H1 (cell line): ENCODE measurements at regions not wholly inside any gene's neighbourhood (a gene's known extent, or its start where the extent isn't known, plus 50 kb on each side); places are given as distances from the start of the nearest gene placed in this dataset.

Experiments
- CTCF ChIA-PET: fragments of 300-600 bp; sonication (Branson Sonifier 250); formaldehyde crosslinking; loops from one replicate; lab custom pipeline; 2021; ENCODE audit not compliant: partially characterized antibody; lab: Charles Lee
- POLR2A ChIA-PET: fragments of 300-600 bp; sonication (Branson Sonifier 250); formaldehyde crosslinking; loops from one replicate; lab custom pipeline; 2021; ENCODE audit warnings: inconsistent platforms; ENCODE audit not compliant: partially characterized antibody; lab: Charles Lee
- DNase-seq, 2 experiments: peaks; one replicate each; pipeline versions ENCODE4 v3.0.0 to v3.0.0-alpha.2; 2010 to 2022; ENCODE audit warnings: low spot score in 2 of 2, low read depth in 1 of 2, mixed read lengths in 1 of 2
- FAIRE-seq: peaks from 2 replicates; lab custom pipeline; 2011; peaks lifted over from hg19 to GRCh38; lab: Jason Lieb, UNC
- H2AFZ ChIP-seq: 2 replicates; pipeline ENCODE4 v1.8.1; 2012; ENCODE audit warnings: low read length, inconsistent platforms
- H2AK5ac ChIP-seq: 2 replicates; pipeline ENCODE4 v1.6.1; 2013; ENCODE audit warnings: low read depth, low read length
- H2BK120ac ChIP-seq: replicated peaks from 2 replicates; pipeline ENCODE3; 2013; ENCODE audit warnings: low read depth, low read length, inconsistent platforms
- H2BK12ac ChIP-seq: 2 replicates; pipeline ENCODE4 v1.6.1; 2013; ENCODE audit warnings: low read depth, low read length
- H2BK15ac ChIP-seq: 2 replicates; pipeline ENCODE4 v1.6.1; 2013; ENCODE audit warnings: low read length
- H2BK20ac ChIP-seq: 2 replicates; pipeline ENCODE4 v1.6.1; 2013; ENCODE audit warnings: low read length
- H2BK5ac ChIP-seq: 2 replicates; pipeline ENCODE4 v1.6.1; 2013; ENCODE audit warnings: low read depth, low read length
- H3K14ac ChIP-seq: 2 replicates; pipeline ENCODE4 v1.6.1; 2013; ENCODE audit warnings: inconsistent platforms; ENCODE audit not compliant: insufficient read length
- H3K18ac ChIP-seq: 2 replicates; pipeline ENCODE4 v1.6.1; 2013; ENCODE audit warnings: low read length; ENCODE audit errors: extremely low read depth
- H3K23ac ChIP-seq: 2 replicates; pipeline ENCODE4 v1.6.1; 2013; ENCODE audit warnings: inconsistent platforms; ENCODE audit not compliant: insufficient read length
- H3K23me2 ChIP-seq: 2 replicates; pipeline ENCODE4 v1.6.1; 2013; ENCODE audit warnings: low read depth, low read length
- H3K27ac ChIP-seq: 2 replicates; pipeline ENCODE4 v1.6.1; 2011; ENCODE audit warnings: low read depth, low read length, inconsistent platforms
- H3K27me3 ChIP-seq, 4 experiments: replicated peaks in 1 of 4; 1 replicate in 1 of 4; 2 replicates in 3 of 4; pipeline versions ENCODE4 v1.6.1 to v1.8.1; 2011 to 2013; ENCODE audit warnings: low read length in 3 of 4, mild to moderate bottlenecking in 3 of 4, inconsistent platforms in 2 of 4, mixed read lengths in 2 of 4, moderate library complexity in 1 of 4; ENCODE audit not compliant: control insufficient read depth in 3 of 4, insufficient read depth in 3 of 4; ENCODE audit errors: extremely low read depth in 1 of 4
- H3K36me3 ChIP-seq, 4 experiments: 2 replicates each; pipeline versions ENCODE4 v1.6.1 to v1.8.1; 2011 to 2013; ENCODE audit warnings: mild to moderate bottlenecking in 4 of 4, low read length in 3 of 4, moderate library complexity in 2 of 4, control low read depth in 1 of 4, inconsistent platforms in 1 of 4; ENCODE audit not compliant: insufficient read depth in 4 of 4, control insufficient read depth in 2 of 4
- H3K4ac ChIP-seq: replicated peaks from 2 replicates; pipeline ENCODE3; 2013; ENCODE audit warnings: low read length, low read depth, mixed read lengths, inconsistent platforms; ENCODE audit not compliant: insufficient read length
- H3K4me1 ChIP-seq, 4 experiments: replicated peaks in 1 of 4; 1 replicate in 1 of 4; 2 replicates in 3 of 4; pipeline versions ENCODE4 v1.6.1 to v1.8.1; 2011 to 2013; ENCODE audit warnings: low read length in 3 of 4, inconsistent platforms in 2 of 4, mixed read lengths in 1 of 4; ENCODE audit not compliant: insufficient read depth in 4 of 4, control insufficient read depth in 3 of 4
- H3K4me2 ChIP-seq, 2 experiments: 2 replicates each; pipeline versions ENCODE4 v1.6.1 to v1.8.1; 2011 to 2013; ENCODE audit warnings: low read depth in 2 of 2, low read length in 2 of 2, control low read depth in 1 of 2, inconsistent platforms in 1 of 2, mild to moderate bottlenecking in 1 of 2; ENCODE audit not compliant: insufficient read depth in 1 of 2
- H3K4me3 ChIP-seq, 4 experiments: fragments of 200-600, 300-600 bp in 1 of 4; sonication (generic), shearing (Covaris generic), sonication (Bioruptor Twin) in 1 of 4; 2 replicates each; pipeline versions ENCODE4 v1.5.1 to v1.8.1; 2011 to 2016; ENCODE audit warnings: low read length in 4 of 4, low read depth in 3 of 4, control low read depth in 2 of 4, inconsistent platforms in 2 of 4, mild to moderate bottlenecking in 2 of 4, mixed read lengths in 1 of 4, moderate library complexity in 1 of 4; ENCODE audit not compliant: insufficient read depth in 2 of 4; ENCODE audit errors: extremely low read depth in 1 of 4
- H3K56ac ChIP-seq: replicated peaks from 2 replicates; pipeline ENCODE3; 2013; ENCODE audit warnings: low read depth, mild to moderate bottlenecking, mixed read lengths, low read length, inconsistent platforms; ENCODE audit not compliant: insufficient read length
- H3K79me1 ChIP-seq: 2 replicates; pipeline ENCODE4 v1.6.1; 2013; ENCODE audit warnings: low read depth, low read length, control low read depth
- H3K79me2 ChIP-seq, 2 experiments: 2 replicates each; pipeline versions ENCODE4 v1.6.1 to v1.8.1; 2012 to 2013; ENCODE audit warnings: low read length in 2 of 2, mild to moderate bottlenecking in 2 of 2, inconsistent platforms in 1 of 2; ENCODE audit not compliant: insufficient read depth in 2 of 2, control insufficient read depth in 1 of 2
- H3K9ac ChIP-seq, 4 experiments: replicated peaks in 1 of 4; 1 replicate in 1 of 4; 2 replicates in 3 of 4; pipeline versions ENCODE4 v1.6.1 to v1.8.1; 2011 to 2013; ENCODE audit warnings: low read depth in 3 of 4, low read length in 3 of 4, control low read depth in 2 of 4, mild to moderate bottlenecking in 2 of 4, moderate library complexity in 2 of 4, inconsistent platforms in 1 of 4; ENCODE audit errors: extremely low read depth in 1 of 4
- H3K9me3 ChIP-seq, 2 experiments: 2 replicates each; pipeline versions ENCODE4 v1.6.1 to v1.8.1; 2012 to 2013; ENCODE audit warnings: mild to moderate bottlenecking in 2 of 2, moderate library complexity in 2 of 2, control low read depth in 1 of 2, inconsistent platforms in 1 of 2, low read depth in 1 of 2, low read length in 1 of 2, mixed read lengths in 1 of 2; ENCODE audit not compliant: insufficient read depth in 2 of 2
- H4K20me1 ChIP-seq, 2 experiments: replicated peaks in 1 of 2; 2 replicates each; pipeline versions ENCODE3 to v1.8.1; 2011 to 2013; ENCODE audit warnings: inconsistent platforms in 2 of 2, low read length in 2 of 2, mild to moderate bottlenecking in 1 of 2; ENCODE audit not compliant: insufficient read depth in 2 of 2, control insufficient read depth in 1 of 2
- H4K5ac ChIP-seq: 2 replicates; pipeline ENCODE4 v1.6.1; 2013; ENCODE audit warnings: low read length, low read depth, mixed read lengths, inconsistent platforms; ENCODE audit not compliant: insufficient read length
- H4K8ac ChIP-seq: 2 replicates; pipeline ENCODE4 v1.8.0; 2013; ENCODE audit warnings: mild to moderate bottlenecking, moderate library complexity, low read length, inconsistent platforms; ENCODE audit not compliant: insufficient read depth; ENCODE audit errors: extremely low read depth
- H4K91ac ChIP-seq: replicated peaks from 2 replicates; pipeline ENCODE3; 2013; ENCODE audit warnings: low read length, mixed read lengths, inconsistent platforms; ENCODE audit not compliant: insufficient read length
- BRCA1 ChIP-seq: IDR thresholded peaks from 2 replicates; pipeline ENCODE4 v1.6.1; 2012; ENCODE audit warnings: low read depth, low read length, improper control_type of control experiment
- CHD1 ChIP-seq: IDR thresholded peaks from 2 replicates; pipeline ENCODE4 v1.6.1; 2012; ENCODE audit warnings: low read depth, low read length, improper control_type of control experiment
- RFX5 ChIP-seq: IDR thresholded peaks from 2 replicates; pipeline ENCODE4 v1.6.1; 2011; ENCODE audit warnings: low read depth, low read length, improper control_type of control experiment, borderline replicate concordance
- TEAD4 ChIP-seq: IDR thresholded peaks from 2 replicates; pipeline ENCODE4 v1.6.1; 2012; ENCODE audit warnings: low read depth, low read length, inconsistent platforms, mixed read lengths
- WGBS, 2 experiments: shearing (Covaris generic) in 1 of 2; methylation state at CpG; one replicate each; pipeline versions ENCODE4 v1.1.6 to v1.1.7; 2013 to 2015; ENCODE audit warnings: low lambda C conversion rate in 2 of 2, mixed read lengths in 2 of 2, inconsistent platforms in 1 of 2, low coverage in 1 of 2, missing lambda C conversion rate in 1 of 2; ENCODE audit not compliant: insufficient replicate concordance in 2 of 2, insufficient coverage in 1 of 2, insufficient read length in 1 of 2; ENCODE audit errors: extremely low coverage in 1 of 2, missing lambda C conversion rate in 1 of 2; 5-methylcytosine and 5-hydroxymethylcytosine counted together

DNA sequence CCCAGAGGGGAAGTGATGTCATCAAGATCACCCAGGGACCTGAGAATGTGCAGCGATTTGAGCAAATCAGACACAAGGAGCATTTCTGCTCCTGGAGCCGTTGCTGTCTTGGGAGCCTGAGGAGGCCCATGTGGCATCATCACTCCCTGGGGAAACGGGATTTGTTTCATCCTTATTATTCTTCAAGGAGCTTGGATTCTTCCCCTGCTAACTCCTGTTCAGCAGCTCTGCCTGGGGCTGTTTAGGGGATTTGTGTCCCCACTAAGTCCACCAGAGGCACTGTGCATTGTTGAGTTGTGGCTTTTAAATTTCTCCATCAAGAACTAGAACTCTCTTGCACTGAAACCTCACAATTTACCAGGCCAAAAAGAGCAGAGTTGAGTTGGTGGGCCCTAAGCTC is 104.2 kb upstream of the MSX1 start:
- CTCF ChIA-PET: interaction anchor here (0.7 to 2.3 kb wide), 4 partner anchors 24 to 76 kb away, joined by 3 to 10 read pairs (median 3); no protein-coding TSS in a partner anchor

More for the DNA sequence above, 104.2 kb upstream of the MSX1 start:
- Histone ChIP-seq H3K79me2 (no peaks in the 10 kb centered on the region), H3K79me1 (no peaks in the 10 kb centered on the region), H3K14ac (no peak overlapping the region), H2BK12ac (no peak overlapping the region), H3K4me1 (peaks cover 0 to 5% (median 0%) of the 10 kb centered on the region in 4 experiments; a peak in 2 of 7 replicates), H3K36me3 (no peaks in the 10 kb centered on the region), H3K9me3 (no peaks in the 10 kb centered on the region), H4K5ac (no peak overlapping the region), H4K20me1 (no peaks in the 10 kb centered on the region), H3K18ac (no peak overlapping the region), H4K8ac (no peak overlapping the region), H2BK20ac (no peak overlapping the region), H4K91ac (no peak overlapping the region), H3K27me3 (peaks cover 0 to 12% (median 6%) of the 10 kb centered on the region in 4 experiments; a peak in 4 of 7 replicates), H2BK5ac (no peak overlapping the region), H2BK15ac (no peak overlapping the region), H3K56ac (no peak overlapping the region), H3K23ac (no peak overlapping the region)
- FAIRE-seq: no peak
- 91% methylated on average over 3 of the region's 3 CpGs; no CpG with 5 or more reads in 1 of the 2 experiments for WGBS, 2 experiments
- TF ChIP-seq RFX5 (no peak), BRCA1 (no peak), CHD1 (no peak), TEAD4 (no peak)
- TF ChIP-seq, all 59 proteins: peak for 0
- DNase-seq: no peak
- no peak overlapping the region for H3K4me2 ChIP-seq
- H2AK5ac ChIP-seq: no peak overlapping the region
- H3K4ac ChIP-seq: no peak overlapping the region
- H3K4me3 ChIP-seq: no peak overlapping the region
- H3K27ac ChIP-seq: no peak overlapping the region
- POLR2A ChIA-PET: interaction anchor here (1.1 kb wide), 1 partner anchor 97 kb away, joined by 3 read pairs; no protein-coding TSS in a partner anchor
- H2AFZ ChIP-seq: no peak overlapping the region
- H2BK120ac ChIP-seq: no peak overlapping the region
- H3K9ac ChIP-seq: no peak overlapping the region
- no peaks in the 10 kb centered on the region for H3K23me2 ChIP-seq
